ENCODE measurements at regions not wholly inside any gene's neighbourhood (a gene's known extent, or its start where the extent isn't known, plus 50 kb on each side); places are given as distances from the start of the nearest gene placed in this dataset.

DNA sequence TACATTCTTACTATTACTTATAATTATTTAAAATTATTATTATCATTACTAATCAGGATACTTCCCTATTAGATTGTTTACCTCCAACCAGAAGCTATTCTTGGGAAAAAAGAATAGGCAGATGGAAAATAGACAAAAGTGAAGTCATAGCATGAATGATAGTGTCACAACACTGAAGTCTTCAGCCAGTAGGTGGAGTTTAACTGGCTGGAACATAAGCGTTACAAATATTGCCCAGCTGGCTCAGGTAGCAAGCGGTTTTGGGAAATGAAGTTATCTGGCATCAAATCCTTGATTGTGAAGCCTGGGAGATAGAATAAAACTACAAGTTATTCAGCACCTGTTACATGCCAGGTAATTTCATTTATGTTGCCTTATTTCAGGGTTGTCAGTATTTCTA is 762.9 kb downstream of the C12orf50 start:
- Histone ChIP-seq H3K27me3 (ENCODE audit: control insufficient read depth in 1 of 2, insufficient read depth in 2 of 2, low read length in 2 of 2) (no peaks in the 10 kb centered on the region), H3K9me3 (ENCODE audit: control insufficient read depth in 1 of 2, insufficient read depth in 1 of 2, low read length in 2 of 2) (no peaks in the 10 kb centered on the region), H3K4me1 (ENCODE audit: insufficient read depth, low read length) (no peaks in the 10 kb centered on the region), H3K4me3 (ENCODE audit: low read length) (no peak overlapping the region), H3K36me3 (ENCODE audit: insufficient read depth, low read length) (no peaks in the 10 kb centered on the region), H3K27ac (ENCODE audit: low read depth in 1 of 2, low read length in 2 of 2) (no peak overlapping the region)
- Mint-ChIP-seq H3K27me3 (no peaks in the 10 kb centered on the region), H3K27ac (no peak overlapping the region), H3K4me1 (ENCODE audit: low read depth) (no peaks in the 10 kb centered on the region), H3K36me3 (ENCODE audit: low read depth) (no peaks in the 10 kb centered on the region), H3K9me3 (peaks cover 2% of the 10 kb centered on the region), H3K4me3 (no peak overlapping the region)
- DNase-seq: no peak
- ATAC-seq (ENCODE audit: poor library complexity): no peak
- TF ChIP-seq, protein P1, sequence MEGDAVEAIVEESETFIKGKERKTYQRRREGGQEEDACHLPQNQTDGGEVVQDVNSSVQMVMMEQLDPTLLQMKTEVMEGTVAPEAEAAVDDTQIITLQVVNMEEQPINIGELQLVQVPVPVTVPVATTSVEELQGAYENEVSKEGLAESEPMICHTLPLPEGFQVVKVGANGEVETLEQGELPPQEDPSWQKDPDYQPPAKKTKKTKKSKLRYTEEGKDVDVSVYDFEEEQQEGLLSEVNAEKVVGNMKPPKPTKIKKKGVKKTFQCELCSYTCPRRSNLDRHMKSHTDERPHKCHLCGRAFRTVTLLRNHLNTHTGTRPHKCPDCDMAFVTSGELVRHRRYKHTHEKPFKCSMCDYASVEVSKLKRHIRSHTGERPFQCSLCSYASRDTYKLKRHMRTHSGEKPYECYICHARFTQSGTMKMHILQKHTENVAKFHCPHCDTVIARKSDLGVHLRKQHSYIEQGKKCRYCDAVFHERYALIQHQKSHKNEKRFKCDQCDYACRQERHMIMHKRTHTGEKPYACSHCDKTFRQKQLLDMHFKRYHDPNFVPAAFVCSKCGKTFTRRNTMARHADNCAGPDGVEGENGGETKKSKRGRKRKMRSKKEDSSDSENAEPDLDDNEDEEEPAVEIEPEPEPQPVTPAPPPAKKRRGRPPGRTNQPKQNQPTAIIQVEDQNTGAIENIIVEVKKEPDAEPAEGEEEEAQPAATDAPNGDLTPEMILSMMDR (IDR thresholded peaks at IDR 0.05): no peak
- ChIA-PET CTCF (no interaction called here), POLR2A (no interaction called here)
- intact Hi-C loops (cut with DNase I, micrococcal nuclease): no loop called here

DNA sequence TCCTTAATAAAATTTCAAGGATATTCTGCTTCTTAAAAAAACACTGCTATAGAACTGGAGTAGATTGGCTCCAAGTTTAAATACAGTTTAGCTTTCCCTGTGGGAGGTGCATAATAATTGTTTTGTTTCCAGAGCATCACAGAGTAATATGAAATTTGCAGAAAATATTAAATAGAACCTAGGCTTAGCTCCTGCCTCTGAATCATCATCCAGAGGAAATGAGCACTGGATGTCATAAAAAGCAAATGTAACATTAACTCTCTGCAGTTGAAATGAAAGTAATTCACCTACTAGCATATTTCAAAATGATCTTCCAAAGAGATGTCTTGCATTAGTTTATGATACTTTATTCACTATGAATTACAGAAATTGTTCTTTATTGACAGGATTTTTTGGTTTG is 769.8 kb downstream of the C12orf50 start:
- intact Hi-C loops (cut with DNase I, micrococcal nuclease): no loop called here
- DNase-seq: no peak
- no peaks in the 10 kb centered on the region for H3K36me3 Mint-ChIP-seq (ENCODE audit: low read depth)

DNA sequence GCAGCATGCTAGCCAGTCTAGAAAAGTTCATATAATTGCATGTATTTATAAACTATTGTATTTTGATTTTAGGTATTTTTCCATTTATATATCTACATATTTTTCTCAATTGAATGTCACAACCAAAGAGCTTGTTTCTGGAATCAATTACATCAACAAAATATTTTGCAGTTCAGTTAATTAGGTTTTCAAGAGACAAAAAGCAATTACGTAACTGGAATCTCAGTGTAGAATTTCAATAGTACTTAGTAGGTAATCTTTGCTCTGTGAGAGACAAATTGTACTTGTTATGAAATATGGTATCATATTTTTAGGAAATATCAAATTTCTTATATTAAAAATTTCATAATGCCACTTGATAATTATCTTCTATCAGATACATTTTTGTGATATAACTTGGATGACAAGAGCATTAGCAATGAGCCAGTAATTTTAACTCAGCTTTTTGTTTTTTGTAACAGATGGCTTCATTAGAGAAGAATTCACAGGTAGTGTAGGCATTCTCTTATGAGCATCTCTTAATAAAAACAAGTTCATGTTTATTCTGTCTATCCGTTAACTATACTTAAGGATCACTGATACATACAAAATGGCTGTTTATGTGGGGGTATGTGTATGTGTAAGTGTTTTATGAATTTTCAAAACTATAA is 774.7 kb downstream of the C12orf50 start:
- TF ChIP-seq, protein P1 (IDR thresholded peaks at IDR 0.05): no peak
- Mint-ChIP-seq H3K27ac (no peak overlapping the region), H3K9me3 (peaks cover 14% of the 10 kb centered on the region), H3K4me3 (no peak overlapping the region), H3K36me3 (ENCODE audit: low read depth) (no peaks in the 10 kb centered on the region), H3K27me3 (no peaks in the 10 kb centered on the region), H3K4me1 (ENCODE audit: low read depth) (no peaks in the 10 kb centered on the region)
- Histone ChIP-seq H3K27me3 (ENCODE audit: control insufficient read depth in 1 of 2, insufficient read depth in 2 of 2, low read length in 2 of 2) (no peaks in the 10 kb centered on the region), H3K9me3 (ENCODE audit: control insufficient read depth in 1 of 2, insufficient read depth in 1 of 2, low read length in 2 of 2) (peaks cover 0 to 5% of the 10 kb centered on the region in 2 experiments), H3K27ac (ENCODE audit: low read depth in 1 of 2, low read length in 2 of 2) (no peak overlapping the region), H3K4me1 (ENCODE audit: insufficient read depth, low read length) (no peaks in the 10 kb centered on the region), H3K36me3 (ENCODE audit: insufficient read depth, low read length) (no peaks in the 10 kb centered on the region), H3K4me3 (ENCODE audit: low read length) (no peak overlapping the region)
- ChIA-PET CTCF (no interaction called here), POLR2A (no interaction called here)
- ATAC-seq (ENCODE audit: poor library complexity) (no peak), DNase-seq (no peak)
- intact Hi-C loops (cut with DNase I, micrococcal nuclease): no loop called here

More for the DNA sequence above, 769.8 kb downstream of the C12orf50 start:
- Histone ChIP-seq H3K27me3 (ENCODE audit: control insufficient read depth in 1 of 2, insufficient read depth in 2 of 2, low read length in 2 of 2) (no peaks in the 10 kb centered on the region), H3K27ac (ENCODE audit: low read depth in 1 of 2, low read length in 2 of 2) (no peak overlapping the region), H3K4me1 (ENCODE audit: insufficient read depth, low read length) (no peaks in the 10 kb centered on the region), H3K9me3 (ENCODE audit: control insufficient read depth in 1 of 2, insufficient read depth in 1 of 2, low read length in 2 of 2) (no peaks in the 10 kb centered on the region), H3K36me3 (ENCODE audit: insufficient read depth, low read length) (no peaks in the 10 kb centered on the region), H3K4me3 (ENCODE audit: low read length) (no peak overlapping the region)
- H3K4me3 Mint-ChIP-seq: no peak overlapping the region
- TF ChIP-seq, protein P1 (IDR thresholded peaks at IDR 0.05): no peak
- CTCF ChIA-PET: no interaction called here
- H3K27ac Mint-ChIP-seq: no peak overlapping the region
- ATAC-seq (ENCODE audit: poor library complexity): no peak
- H3K27me3 Mint-ChIP-seq: no peaks in the 10 kb centered on the region
- POLR2A ChIA-PET: no interaction called here
- peaks cover 8% of the 10 kb centered on the region for H3K9me3 Mint-ChIP-seq
- H3K4me1 Mint-ChIP-seq (ENCODE audit: low read depth): no peaks in the 10 kb centered on the region

Measured in CD4-positive, alpha-beta T cell (primary cell).